CD4-positive, alpha-beta T cell (primary cell): ENCODE measurements at regions not wholly inside any gene's neighbourhood (a gene's known extent, or its start where the extent isn't known, plus 50 kb on each side); places are given as distances from the start of the nearest gene placed in this dataset.

ENCODE experiments used
- ATAC-seq: fragments of 200-7000 bp; cut with Tn5 transposase; one replicate; pipeline ENCODE4 v1.10.0; 2022; ENCODE audit warnings: mild to moderate bottlenecking; ENCODE audit not compliant: poor library complexity
- CTCF ChIA-PET: fragments of 350-600 bp; sonication (Branson Sonifier 250); formaldehyde crosslinking; loops from one replicate; lab custom pipeline; 2021; ENCODE audit warnings: antibody characterized with exemption, inconsistent platforms; lab: Charles Lee
- POLR2A ChIA-PET: fragments of 350-600 bp; sonication (Branson Sonifier 250); formaldehyde crosslinking; loops from one replicate; lab custom pipeline; 2021; ENCODE audit warnings: antibody characterized with exemption, inconsistent platforms; lab: Charles Lee
- DNase-seq, 14 experiments: peaks; one replicate each; pipeline ENCODE4 v3.0.0-alpha.2; 2013 to 2020; ENCODE audit warnings: mixed read lengths in 2 of 14
- H3K27ac ChIP-seq, 2 donors: one replicate each; pipeline versions ENCODE4 v1.5.1 to v1.7.0; 2013; ENCODE audit warnings: low read length in 2 of 2, low read depth in 1 of 2, mild to moderate bottlenecking in 1 of 2
- H3K27me3 ChIP-seq, 2 experiments: 1 replicate in 1 of 2; 2 replicates in 1 of 2; pipeline versions ENCODE4 v1.6.1 to v1.7.0; 2013; ENCODE audit warnings: low read length in 2 of 2, control low read depth in 1 of 2, mild to moderate bottlenecking in 1 of 2, moderate library complexity in 1 of 2; ENCODE audit not compliant: insufficient read depth in 2 of 2, control insufficient read depth in 1 of 2
- H3K36me3 ChIP-seq: one replicate; pipeline ENCODE4 v1.6.1; 2013; ENCODE audit warnings: low read length, control low read depth; ENCODE audit not compliant: insufficient read depth
- H3K4me1 ChIP-seq: one replicate; pipeline ENCODE4 v1.6.1; 2013; ENCODE audit warnings: low read length, control low read depth; ENCODE audit not compliant: insufficient read depth
- H3K4me3 ChIP-seq: one replicate; pipeline ENCODE4 v1.5.1; 2013; ENCODE audit warnings: mild to moderate bottlenecking, low read length, moderate library complexity
- H3K9me3 ChIP-seq, 2 experiments: 1 replicate in 1 of 2; 2 replicates in 1 of 2; pipeline versions ENCODE4 v1.6.1 to v1.7.0; 2013; ENCODE audit warnings: low read length in 2 of 2, mild to moderate bottlenecking in 2 of 2, control low read depth in 1 of 2, moderate library complexity in 1 of 2; ENCODE audit not compliant: control insufficient read depth in 1 of 2, insufficient read depth in 1 of 2
- H3K27ac Mint-ChIP-seq: one replicate; pipeline ENCODE4 v1.8.0; 2020; ENCODE audit warnings: mixed read lengths
- H3K27me3 Mint-ChIP-seq: one replicate; pipeline ENCODE4 v1.8.0; 2021; ENCODE audit warnings: mixed read lengths
- H3K36me3 Mint-ChIP-seq: one replicate; pipeline ENCODE4 v1.8.0; 2021; ENCODE audit warnings: low read depth, mixed read lengths
- H3K4me1 Mint-ChIP-seq: one replicate; pipeline ENCODE4 v1.8.0; 2021; ENCODE audit warnings: low read depth, mixed read lengths
- H3K4me3 Mint-ChIP-seq: one replicate; pipeline ENCODE4 v1.8.0; 2020; ENCODE audit warnings: mild to moderate bottlenecking, mixed read lengths
- H3K9me3 Mint-ChIP-seq: one replicate; pipeline ENCODE4 v1.8.0; 2020; ENCODE audit warnings: mixed read lengths
- CTCF ChIP-seq: fragments of 200-600 bp; IDR thresholded peaks from one replicate; pipeline ENCODE4 v1.8.0; 2022; ENCODE audit warnings: antibody characterized with exemption, mild to moderate bottlenecking
- intact Hi-C, 2 experiments: fragments of 100-400 bp; cut with DNase I in 1 of 2; cut with micrococcal nuclease in 1 of 2; formaldehyde crosslinking; loops; one replicate each; pipeline versions ENCODE4 v1.15.1 to v1.9.0; 2023 to 2025; cut with DNase I, micrococcal nuclease

GRCh38 chr2:23200787-23201114 is 184.2 kb upstream of the KLHL29 start:
- ChIA-PET CTCF (no interaction called here), POLR2A (no interaction called here)
- H3K36me3 ChIP-seq, result no peaks in the 10 kb centered on the region
- no peak for TF ChIP-seq CTCF
- H3K27me3 Mint-ChIP-seq, result peaks cover 15% of the 10 kb centered on the region
- H3K4me1 ChIP-seq, result no peaks in the 10 kb centered on the region
- H3K27ac Mint-ChIP-seq, result no peak overlapping the region
- peaks cover 0 to 10% of the 10 kb centered on the region in 2 experiments for H3K9me3 ChIP-seq
- ATAC-seq (no peak), DNase-seq (no peak)
- intact Hi-C loops, result no loop called here
- H3K4me1 Mint-ChIP-seq, result no peaks in the 10 kb centered on the region
- no peak overlapping the region for H3K27ac ChIP-seq
- no peak overlapping the region for H3K4me3 Mint-ChIP-seq
- no peaks in the 10 kb centered on the region for H3K36me3 Mint-ChIP-seq
- no peaks in the 10 kb centered on the region for H3K27me3 ChIP-seq
- H3K9me3 Mint-ChIP-seq, result peaks cover 3% of the 10 kb centered on the region
- no peak overlapping the region for H3K4me3 ChIP-seq

- intact Hi-C loops, result no loop called here
- TF ChIP-seq CTCF, result no peak
- no peaks in the 10 kb centered on the region for H3K4me1 ChIP-seq
- H3K27ac ChIP-seq, result no peak overlapping the region
- H3K27me3 Mint-ChIP-seq, result peaks cover 32% of the 10 kb centered on the region
- H3K4me3 ChIP-seq, result no peak overlapping the region
- H3K4me1 Mint-ChIP-seq, result no peaks in the 10 kb centered on the region
- no peaks in the 10 kb centered on the region for H3K36me3 ChIP-seq
- CTCF ChIA-PET, result no interaction called here
- ATAC-seq (no peak), DNase-seq (no peak)
- H3K4me3 Mint-ChIP-seq, result no peak overlapping the region
- POLR2A ChIA-PET, result no interaction called here
- H3K27ac Mint-ChIP-seq, result no peak overlapping the region
- peaks cover 0 to 12% of the 10 kb centered on the region in 2 experiments for H3K9me3 ChIP-seq
- peaks cover 3% of the 10 kb centered on the region for H3K9me3 Mint-ChIP-seq
- H3K27me3 ChIP-seq, result no peaks in the 10 kb centered on the region
- no peaks in the 10 kb centered on the region for H3K36me3 Mint-ChIP-seq
Observed at GRCh38 chr2:23203383-23203782, 181.6 kb upstream of the KLHL29 start.

- intact Hi-C loops, result no loop called here
- H3K36me3 ChIP-seq, result no peaks in the 10 kb centered on the region
- ATAC-seq (no peak), DNase-seq (no peak)
- Mint-ChIP-seq H3K27me3 (peaks cover 32% of the 10 kb centered on the region), H3K27ac (no peak overlapping the region), H3K36me3 (no peaks in the 10 kb centered on the region), H3K4me3 (no peak overlapping the region), H3K9me3 (peaks cover 3% of the 10 kb centered on the region), H3K4me1 (no peaks in the 10 kb centered on the region)
- TF ChIP-seq CTCF, result no peak
- no peaks in the 10 kb centered on the region for H3K27me3 ChIP-seq
- POLR2A ChIA-PET, result no interaction called here
- peaks cover 0 to 9% of the 10 kb centered on the region in 2 experiments for H3K9me3 ChIP-seq
- no peak overlapping the region for H3K27ac ChIP-seq
- H3K4me1 ChIP-seq, result no peaks in the 10 kb centered on the region
- no peak overlapping the region for H3K4me3 ChIP-seq
- CTCF ChIA-PET, result no interaction called here
Observed at GRCh38 chr2:23204685-23205242, 180.2 kb upstream of the KLHL29 start.
